ENCODE measurements at regions not wholly inside any gene's neighbourhood (a gene's known extent, or its start where the extent isn't known, plus 50 kb on each side); places are given as distances from the start of the nearest gene placed in this dataset.

- TF ChIP-seq CTCF (conservative IDR thresholded peaks at IDR 0.05; ENCODE audit: low read depth in 2 of 2) = no peak
- no peak for TF ChIP-seq POLR2AphosphoS5 (IDR thresholded peaks at IDR 0.05; ENCODE audit: low read depth)
- no peak for TF ChIP-seq REST (IDR thresholded peaks at IDR 0.05; ENCODE audit: unreplicated experiment)
- TF ChIP-seq CREB1 (CRISPR knock-in tag; IDR thresholded peaks at IDR 0.05; ENCODE audit: low read depth) = no peak
- no peak for TF ChIP-seq EZH2 (IDR thresholded peaks at IDR 0.05; ENCODE audit: low read depth, unreplicated experiment)
Observed at GRCh38 chr10:62669341-62669740, 135.2 kb upstream of the ADO start.
